Heart left ventricle (tissue), 13 donors: ENCODE measurements at regions not wholly inside any gene's neighbourhood (a gene's known extent, or its start where the extent isn't known, plus 50 kb on each side); places are given as distances from the start of the nearest gene placed in this dataset.

ENCODE experiments used
- POLR2A ChIP-seq, 2 donors: fragments of 450-650 bp; IDR thresholded peaks; one replicate each; pipeline ENCODE4 v1.6.1; 2017; ENCODE audit warnings: antibody characterized with exemption in 2 of 2, mild to moderate bottlenecking in 2 of 2, moderate library complexity in 2 of 2
- TF ChIP-seq, protein P1 (sequence below), 12 donors: fragments of 200-600 bp; sonication (generic) in 4 of 12; IDR thresholded peaks; one replicate each; pipeline versions ENCODE4 v1.5.0 to v1.8.0; 2018 to 2022; ENCODE audit warnings: antibody characterized with exemption in 12 of 12, mild to moderate bottlenecking in 5 of 12
- donor health status: ischemic (EF 13 %, LVEDD 7.1; RV severe dilation, severe dysfunction).
- donor health status: DM: no; HTN: yes; CAD: no.
- donor health status: DM: no; HTN: no; CAD: no.
- donor health status: ischemic (EF 25% LVEDD 6.9; RV normal size, moderate dysfunction).
- donor health status: ischemic (EF 25% LVEDD 5.7; RV mildly dilated, moderate dysfunction).
- donor health status: ischemic (EF 35%, LVEDD 5.7; RV mildly dilated, moderate dysfunction).
- donor health status: nonischemic (EF 11% LVEDD 7.7; RV severe dilation, severe dysfunction).
- donor health status: DM: yes; HTN: yes; CAD: no.
- donor health status: PGD.
- donor health status: ischemic (EF 29% LVEDD 5.4; RV normal size, mild dysfunction).
- donor health status: nonischemic (EF 23%, LVEDD 6.1; RV moderate dilation, normal function).

- TF ChIP-seq, protein P1, sequence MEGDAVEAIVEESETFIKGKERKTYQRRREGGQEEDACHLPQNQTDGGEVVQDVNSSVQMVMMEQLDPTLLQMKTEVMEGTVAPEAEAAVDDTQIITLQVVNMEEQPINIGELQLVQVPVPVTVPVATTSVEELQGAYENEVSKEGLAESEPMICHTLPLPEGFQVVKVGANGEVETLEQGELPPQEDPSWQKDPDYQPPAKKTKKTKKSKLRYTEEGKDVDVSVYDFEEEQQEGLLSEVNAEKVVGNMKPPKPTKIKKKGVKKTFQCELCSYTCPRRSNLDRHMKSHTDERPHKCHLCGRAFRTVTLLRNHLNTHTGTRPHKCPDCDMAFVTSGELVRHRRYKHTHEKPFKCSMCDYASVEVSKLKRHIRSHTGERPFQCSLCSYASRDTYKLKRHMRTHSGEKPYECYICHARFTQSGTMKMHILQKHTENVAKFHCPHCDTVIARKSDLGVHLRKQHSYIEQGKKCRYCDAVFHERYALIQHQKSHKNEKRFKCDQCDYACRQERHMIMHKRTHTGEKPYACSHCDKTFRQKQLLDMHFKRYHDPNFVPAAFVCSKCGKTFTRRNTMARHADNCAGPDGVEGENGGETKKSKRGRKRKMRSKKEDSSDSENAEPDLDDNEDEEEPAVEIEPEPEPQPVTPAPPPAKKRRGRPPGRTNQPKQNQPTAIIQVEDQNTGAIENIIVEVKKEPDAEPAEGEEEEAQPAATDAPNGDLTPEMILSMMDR (IDR thresholded peaks at IDR 0.05): no peak
- TF ChIP-seq POLR2A (IDR thresholded peaks at IDR 0.05): no peak
These were observed 230.9 kb downstream of the ANTXR2 start for GRCh38 chr4:79842162-79842561.
